ENCODE measurements at regions not wholly inside any gene's neighbourhood (a gene's known extent, or its start where the extent isn't known, plus 50 kb on each side); places are given as distances from the start of the nearest gene placed in this dataset.

DNA sequence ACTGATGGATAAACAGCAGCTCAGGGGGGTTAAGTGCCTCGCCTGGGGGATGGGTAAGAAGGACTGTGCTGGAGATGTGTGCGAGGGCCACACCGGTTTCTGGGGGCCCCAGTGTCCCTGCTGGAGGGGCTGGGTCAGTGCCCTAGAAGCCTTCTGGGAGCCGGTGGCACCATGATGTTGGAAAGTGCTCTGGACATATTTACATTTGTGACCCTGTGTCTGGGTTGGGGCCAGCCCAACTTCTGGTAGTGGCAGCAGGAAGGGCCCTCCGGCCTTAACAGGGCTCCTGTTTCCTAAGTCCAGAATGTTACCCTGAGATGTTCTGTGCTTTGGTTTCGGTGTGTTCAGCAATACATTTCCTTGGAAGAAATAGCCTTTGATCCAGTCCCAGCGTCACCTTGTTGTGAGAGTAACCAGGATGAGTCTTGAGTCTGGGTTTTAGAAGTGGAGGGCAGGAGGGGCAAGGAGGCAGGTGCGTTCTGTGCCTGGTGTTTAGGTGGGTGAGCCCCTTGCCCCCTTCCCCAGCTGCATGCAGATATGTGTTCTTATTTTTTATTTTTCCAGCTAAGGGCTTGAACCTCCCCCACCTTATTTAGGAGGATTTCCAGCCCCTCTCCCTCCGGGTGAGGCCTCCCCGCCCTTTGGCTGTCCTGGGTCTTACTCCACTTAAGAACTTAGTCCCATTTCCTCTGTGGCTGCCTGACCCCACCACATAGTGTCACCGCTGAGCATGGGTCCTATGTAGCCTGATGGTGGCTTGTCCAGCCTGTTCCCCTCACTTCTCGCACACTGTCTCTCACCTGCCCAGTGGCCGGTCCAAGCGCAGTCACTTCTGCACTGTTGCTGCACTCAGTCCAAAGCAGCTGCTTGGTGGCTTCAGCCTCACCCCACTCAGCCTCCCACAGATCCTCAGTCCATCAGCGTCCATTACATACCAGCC is 132.7 kb upstream of the HS6ST1 start:
- DNase-seq = no peak

DNA sequence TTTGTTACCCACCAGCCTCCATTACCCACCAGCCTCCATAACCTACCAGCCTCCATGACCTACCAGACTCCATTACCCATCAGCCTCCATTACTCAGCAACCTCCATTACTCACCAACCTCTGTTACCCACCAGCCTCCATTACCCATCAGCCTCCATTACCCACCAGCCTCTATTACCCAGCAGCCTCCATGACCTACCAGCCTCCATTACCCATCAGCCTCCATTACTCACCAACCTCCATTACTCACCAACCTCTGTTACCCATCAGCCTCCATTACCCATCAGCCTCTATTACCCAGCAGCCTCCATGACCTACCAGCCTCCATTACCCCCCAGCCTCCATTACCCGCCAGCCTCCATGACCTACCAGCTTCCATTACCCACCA is 133.3 kb upstream of the HS6ST1 start:
- DNase-seq = no peak

DNA sequence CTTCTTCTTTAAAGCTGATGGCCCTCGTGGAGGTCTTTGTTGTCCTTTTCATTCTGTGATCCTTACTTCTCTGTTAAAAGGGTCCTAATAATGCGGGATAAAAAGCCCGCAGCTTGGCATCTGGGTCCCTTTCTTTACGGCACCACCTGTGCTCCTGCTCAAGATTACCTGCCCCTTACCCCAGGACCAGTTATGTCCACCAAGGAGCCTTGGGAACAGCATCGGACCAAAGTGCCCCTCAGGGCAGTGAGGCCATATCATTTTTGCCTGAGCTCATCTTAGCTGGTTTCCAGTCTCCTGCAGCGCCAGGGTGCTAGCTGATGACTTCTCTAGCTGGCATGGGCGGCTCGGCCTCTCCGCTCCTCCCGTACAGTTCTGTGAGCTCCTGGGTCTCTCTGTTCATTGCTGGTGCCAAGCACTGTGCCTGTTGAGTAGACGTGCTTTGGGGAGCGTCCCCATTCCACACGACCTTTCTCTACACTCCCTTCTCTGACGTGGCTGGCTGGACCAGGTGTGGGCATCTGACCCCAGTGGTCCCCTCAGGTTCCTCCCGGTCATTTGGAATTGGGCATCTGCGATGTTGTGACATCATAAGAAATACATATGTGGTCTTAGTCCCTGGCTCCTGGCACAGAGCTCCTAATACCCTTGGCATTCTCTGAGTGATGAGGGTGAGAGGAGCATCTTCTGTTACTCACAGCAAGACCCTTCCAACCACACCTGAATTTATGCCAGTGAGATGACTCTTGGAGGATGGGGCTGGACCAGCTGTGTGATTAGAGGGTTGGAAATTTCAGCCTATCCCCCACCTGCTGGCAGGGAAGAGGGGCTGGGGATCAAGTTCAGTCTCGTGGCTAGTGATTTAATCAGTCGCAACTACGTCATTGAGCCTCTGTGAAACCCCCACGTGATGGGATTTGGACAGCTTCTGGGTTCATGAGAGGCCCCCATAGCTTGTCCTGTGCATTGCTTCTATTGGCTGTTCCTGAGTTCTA is 134.2 kb upstream of the HS6ST1 start:
- DNase-seq = no peak

DNA sequence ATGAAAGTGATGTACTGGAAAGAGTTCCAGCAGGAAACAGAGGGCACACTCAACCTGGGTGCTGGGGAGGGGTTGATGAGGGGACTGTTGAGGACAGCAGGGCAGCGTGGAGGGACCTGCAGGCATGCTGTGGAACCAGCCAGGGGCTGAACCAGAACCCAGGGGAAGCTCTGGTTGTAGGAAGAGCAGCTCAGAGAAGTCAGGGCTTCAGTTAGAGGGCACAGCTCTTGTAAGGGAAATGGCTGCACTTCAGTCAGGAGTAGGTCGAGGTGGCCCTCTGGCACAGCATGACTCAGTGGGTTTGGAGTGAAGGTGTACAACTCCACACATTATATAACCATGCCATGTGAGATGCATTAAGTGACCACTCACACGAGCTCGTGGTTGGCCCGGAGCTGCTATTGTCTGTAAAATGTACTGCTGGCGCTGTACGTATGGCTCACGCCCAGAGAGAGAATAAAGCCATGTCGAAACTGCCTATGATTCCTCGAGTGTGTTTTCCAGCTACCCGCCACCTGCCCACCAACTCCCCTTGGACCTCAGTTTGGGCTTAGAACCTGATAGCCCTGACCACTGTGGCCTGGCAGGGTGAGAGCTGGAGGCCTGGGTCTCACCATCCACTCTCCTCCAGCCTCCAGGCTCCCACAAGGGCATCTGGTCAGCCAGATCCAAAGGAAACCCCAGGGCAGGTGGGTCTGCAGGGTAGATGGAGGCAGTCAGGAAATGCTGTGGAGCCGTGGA is 136.5 kb upstream of the HS6ST1 start:
- no peak for DNase-seq

DNA sequence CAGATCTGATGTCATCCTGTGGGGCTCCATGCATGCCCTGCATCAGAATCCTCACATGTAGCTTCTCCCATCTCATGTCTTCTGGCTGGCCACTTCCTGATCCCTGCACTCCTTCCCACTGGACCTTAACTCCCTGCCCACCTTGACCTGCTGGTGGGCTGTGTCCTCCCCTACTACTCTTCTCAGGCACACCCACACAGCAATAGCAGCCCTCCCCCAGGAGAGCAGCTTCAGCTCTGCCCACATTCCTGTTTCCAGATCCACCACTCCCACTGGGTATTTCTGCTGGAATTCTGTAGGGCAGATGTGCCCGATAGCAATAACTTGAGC is 137.0 kb upstream of the HS6ST1 start:
- no peak for DNase-seq

DNA sequence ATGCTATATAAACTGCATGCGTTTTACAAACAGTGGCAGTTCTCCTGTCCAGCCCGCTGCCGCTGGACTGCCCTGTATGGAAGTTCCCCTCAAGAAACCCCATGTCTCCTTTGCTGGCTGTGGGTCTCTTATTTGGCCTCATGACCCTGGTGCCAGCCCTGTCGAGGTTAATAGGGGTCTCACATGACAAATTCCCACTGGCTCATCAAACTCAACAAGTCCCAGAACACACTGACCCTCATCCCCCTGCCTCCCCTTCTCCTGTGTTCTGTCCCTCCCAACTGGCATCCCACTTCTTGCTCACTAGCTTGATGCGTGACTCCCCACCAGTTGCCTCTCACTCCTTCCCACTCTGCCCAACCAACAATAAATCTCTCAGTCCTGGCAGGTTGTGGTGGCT is 137.6 kb upstream of the HS6ST1 start:
- DNase-seq = no peak

DNA sequence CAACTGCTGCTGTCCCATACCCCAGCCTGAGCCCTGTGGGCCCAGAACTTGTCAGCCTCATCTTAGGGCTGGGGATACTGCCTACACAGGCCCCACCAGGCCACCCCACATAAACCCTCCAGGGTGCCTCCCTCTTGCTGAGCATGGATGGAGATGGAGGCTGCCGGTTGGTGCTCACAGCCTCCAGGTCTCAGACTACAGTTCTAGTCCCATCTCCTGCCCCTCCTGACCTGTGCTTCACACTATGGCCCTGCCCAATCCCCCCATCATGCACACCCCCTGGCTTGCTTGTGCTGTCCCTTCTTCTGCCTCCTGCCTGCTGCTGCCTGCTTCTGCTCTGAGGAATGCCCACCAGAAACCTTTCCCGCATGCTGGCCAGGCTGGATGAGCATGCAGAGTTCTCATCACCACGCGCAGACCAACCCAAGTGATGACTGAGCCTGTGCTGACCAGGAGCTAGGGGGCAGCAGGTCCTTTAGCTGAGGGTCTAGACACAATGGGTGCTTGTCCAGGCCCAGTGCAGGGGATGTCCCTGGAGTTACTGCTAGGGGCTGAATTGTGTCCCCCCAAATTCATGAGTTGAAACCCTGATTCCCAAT is 138.4 kb upstream of the HS6ST1 start:
- no peak for DNase-seq

DNA sequence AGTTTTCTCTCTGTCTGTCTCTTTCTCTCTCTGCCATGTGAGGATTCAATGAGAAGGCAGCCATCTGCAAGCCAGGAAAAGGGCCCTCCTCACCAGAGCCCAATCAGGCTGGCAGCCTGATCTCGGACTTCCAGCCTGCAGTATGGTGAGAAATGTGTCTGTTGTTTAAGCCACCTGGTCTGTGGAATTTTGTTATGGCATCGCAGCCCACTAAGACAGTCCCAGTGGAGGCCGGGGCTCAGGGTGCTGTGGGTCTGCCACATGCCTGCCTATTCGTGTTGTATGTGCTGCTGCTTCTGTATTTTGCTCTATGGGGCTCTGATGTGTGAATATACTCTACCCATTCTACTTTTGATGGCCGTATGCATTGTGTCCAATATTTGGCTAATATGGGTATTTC is 139.0 kb upstream of the HS6ST1 start:
- DNase-seq = no peak

DNA sequence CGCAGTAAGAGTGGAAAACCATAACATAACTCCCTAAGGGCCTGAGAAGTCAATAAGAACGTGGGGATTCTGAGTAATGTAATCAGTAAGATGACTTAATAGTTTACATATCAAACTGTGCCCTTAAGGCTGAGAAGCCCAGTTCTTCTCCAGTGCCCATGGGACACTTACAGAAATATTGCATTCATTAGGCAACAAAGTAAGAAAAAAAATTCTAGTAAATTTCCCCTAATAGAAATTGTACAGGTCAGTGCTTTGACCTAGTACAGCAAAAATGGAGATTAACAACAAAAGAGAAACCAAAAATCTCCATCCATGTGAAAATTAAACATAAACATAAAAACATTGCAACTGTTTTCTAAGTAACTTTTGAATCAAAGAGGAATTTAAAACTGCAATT is 139.8 kb upstream of the HS6ST1 start:
- no peak for DNase-seq

DNA sequence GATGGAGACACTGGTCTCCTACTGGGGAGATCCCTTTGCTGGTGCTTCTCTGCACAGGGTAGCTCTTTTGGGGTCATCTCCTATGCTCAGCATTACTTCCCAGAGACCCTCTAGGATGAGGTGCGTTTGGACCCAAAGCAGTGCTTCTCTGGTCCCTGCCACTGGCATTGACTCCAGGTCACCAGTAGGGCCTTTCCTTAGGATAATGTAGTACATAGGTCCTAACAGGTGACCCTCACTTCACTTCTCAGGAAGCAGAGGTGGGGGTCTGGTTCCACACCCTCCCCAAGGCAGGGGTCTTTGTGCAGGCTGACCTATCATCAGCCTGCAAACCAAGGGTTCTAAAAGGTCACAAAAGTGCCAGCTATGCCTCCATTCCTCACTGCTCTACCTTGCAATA is 145.8 kb upstream of the HS6ST1 start:
- DNase-seq = no peak

DNA sequence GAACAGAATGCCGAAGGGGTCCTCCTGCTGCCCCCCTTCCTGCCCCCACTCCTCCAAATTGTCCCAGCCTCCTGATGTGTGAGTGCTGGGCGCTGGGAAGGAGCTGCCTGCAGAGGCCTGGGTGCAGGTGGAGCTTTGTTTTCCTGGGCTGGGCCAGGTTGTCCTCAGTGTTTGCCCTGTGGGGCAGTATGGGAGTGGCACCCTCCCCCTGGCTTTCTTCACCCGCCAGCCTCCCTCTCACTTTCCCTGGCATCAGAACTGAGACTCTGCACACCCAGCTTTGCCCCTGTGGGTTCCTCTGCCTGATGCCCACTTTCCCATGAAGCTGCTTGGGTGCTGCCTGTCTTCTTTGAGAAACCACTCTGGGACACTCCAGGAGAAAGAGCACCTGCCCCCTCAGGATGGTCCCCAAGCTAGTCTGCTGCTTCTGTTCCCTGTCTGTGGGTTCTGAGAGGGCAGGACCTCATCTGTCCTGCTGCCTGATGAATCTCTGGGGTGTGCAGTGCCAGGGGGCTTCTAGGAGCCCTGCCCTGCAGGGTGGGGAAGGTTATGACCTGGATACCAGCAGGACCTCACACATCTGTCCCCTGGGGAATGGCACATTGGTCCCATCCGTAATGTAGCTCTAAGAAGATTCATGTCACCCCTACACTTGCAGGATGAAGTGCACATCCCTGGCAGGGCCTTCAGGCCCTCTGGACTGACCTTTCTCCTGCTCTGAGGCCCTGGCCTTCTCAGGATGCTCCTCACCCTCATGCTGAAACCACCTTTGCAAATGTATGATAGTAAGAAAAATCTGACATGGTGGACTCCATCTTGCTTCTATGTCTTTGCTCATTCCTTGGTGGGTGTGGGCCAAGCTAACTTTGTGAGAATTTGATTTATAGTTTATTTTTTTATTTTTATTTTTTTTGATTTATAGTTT is 146.8 kb upstream of the HS6ST1 start:
- DNase-seq = no peak

DNA sequence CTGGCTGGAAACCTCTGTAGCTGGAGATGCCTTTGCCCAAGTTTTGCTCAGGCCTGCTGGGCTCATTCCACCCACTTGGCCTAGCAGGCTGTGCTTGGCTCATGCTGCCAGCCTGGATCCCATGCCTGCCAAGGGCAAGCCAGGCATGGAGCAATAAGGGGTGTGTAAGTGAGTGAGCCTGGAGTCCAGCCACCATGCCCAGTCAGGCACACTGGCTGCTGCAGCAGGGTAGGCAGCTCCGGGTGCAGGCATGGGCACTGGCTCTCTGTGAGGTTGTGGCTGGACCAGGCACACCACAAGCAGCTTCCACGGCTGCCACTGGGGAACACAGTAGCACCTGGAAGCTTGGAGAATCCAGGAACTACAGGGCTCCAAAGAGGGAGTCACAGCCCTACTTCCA is 147.7 kb upstream of the HS6ST1 start:
- DNase-seq = no peak

DNA sequence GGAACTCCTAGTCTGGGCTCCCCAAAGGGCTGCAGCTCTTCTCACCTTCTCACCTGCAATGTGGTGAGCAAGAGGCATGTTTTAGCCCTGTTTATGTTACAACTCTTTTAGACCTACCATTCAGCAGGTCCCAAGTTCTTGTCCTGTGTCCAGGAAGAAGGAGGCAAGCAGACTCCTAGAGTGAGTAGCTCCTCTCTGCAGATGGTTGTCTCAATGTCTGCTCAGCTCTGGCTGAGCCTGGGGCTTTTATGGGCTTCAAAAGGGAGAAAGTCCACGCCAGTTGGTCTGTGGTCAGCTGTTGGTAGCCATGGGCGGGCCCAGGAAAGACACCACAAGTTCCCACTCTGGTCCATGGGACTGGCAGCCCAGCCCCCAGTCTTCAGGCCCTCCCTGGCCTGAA is 148.1 kb upstream of the HS6ST1 start:
- no peak for DNase-seq

DNA sequence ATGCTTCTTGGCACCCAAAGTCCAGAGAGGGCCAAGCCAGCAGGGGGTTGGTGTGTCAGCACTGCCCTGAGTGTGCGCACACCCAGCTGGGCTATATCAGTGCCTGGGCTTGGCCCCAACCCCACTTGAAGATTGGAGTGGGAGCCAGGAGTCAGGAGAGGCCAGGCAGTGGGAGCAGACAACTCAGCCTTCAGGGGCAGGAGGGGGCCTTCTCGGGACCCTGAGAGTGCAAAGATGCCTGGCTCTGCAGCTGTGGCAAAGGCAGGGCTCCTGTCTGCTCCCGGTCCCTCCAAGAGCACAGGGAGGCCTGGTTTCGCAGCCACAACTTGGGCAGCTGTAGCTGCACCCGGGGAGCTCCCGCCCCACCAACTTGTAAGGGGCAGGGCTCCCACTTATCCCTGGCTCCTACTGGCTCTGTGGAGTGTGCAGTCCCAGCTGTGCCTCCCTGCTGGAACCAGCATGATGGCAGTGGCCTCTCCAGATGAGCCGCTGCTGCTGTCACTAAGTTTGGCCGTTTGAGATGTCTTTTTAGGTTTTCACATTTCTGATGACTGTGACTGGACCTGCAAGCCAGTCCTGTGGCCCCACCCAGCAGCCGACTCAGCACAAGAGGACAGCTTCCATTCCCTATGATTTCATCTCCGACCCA is 148.8 kb upstream of the HS6ST1 start:
- DNase-seq = no peak

DNA sequence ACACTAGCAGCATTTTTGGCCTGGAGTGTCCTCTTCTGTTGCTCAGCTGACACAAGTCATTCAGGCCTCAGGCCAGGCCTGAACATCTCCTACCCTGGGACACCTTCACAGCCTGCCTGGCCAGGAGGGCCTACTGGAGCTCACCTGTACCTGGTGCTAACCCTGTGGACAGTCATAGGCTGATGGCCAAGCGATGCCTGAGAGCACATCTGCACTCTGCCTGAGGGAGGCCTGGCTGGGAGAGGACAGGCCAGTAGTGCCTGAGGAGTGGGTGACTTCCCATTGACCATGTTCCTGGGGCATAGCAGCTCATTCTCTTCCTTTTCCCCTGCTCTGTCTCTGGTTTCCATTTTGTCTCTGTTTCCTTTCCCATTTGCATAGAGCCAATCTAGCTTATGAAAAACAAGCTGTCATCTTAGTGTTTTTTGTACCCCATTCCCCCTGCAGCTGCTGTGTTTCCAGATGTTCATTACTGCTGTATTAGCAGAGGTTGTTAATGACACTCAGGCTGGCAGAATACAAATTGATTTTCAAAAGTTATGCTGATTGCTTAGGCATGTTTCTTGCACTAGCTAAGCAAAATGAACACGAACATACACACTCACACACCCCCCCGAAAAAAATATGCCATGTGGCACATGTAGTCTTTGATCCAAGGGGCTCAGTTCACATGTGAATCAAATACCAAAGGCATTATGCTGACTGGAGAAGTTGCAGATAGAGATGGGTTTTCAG is 149.7 kb upstream of the HS6ST1 start:
- no peak for DNase-seq

DNA sequence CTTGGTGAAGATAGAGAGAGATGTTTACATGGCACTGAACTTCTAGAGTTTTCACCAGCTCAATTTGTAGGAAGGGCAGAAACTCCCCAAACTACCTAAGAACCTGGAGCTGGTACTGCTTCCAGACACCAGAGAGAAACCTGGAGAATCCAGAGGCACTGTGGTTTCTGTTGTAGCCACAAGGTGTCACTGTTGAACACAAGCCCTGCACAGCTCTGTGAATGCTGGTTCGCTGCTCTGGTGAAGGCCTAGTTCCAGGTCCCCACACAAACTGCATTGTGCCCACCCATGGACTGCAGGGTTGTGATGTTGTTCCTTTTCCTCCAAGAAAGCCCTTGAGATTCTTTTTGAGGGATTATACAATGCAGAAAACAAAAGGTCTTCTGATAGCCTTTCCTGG is 150.5 kb upstream of the HS6ST1 start:
- no peak for DNase-seq

DNA sequence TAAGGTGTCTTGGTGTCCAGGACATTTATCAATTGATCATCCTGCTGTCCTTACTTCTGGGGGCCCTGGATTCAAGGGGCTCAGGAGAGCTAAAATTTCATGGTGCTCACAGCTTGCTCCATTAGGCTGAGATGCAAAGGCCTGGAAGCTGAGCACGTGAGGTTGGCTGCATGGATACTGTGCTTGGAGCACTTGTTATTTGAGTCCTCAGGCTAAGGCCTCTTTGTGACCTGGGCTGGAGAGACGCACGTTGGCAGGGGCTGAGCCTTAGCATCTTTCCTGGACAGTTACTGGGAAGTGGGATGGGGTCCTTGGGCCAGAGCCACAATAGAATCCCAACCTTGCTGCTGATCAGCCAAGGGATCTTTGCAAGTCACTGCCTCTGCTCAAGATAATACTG is 151.2 kb upstream of the HS6ST1 start:
- no peak for DNase-seq

DNA sequence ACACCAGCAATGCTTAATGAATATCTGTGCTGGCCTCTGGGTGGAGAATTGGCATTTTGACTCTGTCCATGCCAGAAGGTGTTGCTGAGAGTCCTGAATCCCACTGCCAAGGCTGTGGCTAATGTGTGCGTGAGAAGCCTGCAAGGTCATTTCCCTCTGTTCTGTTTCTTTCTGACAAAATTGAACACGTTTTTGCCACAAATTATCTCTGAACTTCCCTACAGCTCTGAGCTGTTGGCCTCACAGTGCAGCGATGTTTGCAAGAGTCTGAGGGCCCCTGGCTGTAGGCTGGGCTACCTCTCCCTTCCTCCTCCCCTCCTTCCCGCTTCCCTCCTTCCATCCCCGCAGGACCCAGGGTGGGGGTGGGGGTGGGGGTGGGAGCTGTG is 154.1 kb upstream of the HS6ST1 start:
- DNase-seq = no peak

DNA sequence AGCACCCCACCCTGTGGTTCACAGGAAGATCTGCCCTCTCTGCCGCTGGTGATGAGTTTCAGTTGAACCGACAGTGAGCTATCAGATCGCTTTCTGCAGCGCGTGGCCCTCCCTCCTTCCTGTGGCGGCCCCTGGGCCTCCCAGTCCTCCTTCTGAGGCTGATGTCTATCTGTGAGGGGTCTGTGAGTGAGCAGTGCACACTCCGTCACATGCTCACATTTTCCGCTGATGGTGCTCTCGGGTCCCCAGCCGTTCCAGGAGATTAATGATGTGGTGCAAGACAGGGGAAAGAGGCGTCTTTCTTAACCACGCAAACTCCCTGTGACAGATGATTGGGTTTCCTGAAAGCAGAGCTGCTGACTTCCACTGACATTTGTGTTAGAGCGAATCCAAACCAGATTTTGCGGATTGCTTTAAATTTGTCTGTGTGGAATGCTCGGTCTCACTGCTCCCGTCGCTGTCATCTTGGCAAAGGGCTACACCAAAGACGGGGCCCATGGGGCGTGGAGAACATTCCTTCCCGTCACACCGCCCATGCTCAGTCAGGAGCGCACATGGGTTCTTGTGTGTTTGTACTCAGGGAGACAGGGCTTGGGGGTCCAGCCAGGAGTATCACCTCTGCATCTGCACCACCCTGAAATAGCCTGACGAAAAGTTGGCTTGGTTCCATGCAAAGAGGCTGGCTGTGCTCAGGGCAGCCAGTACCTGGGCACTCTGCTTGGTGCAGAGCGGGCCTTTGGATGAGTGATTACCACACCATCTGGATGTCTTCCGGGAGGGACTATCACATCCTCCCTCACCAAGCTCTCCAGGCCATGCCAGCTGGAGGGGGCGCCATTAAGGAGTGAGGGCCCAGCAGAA is 154.7 kb upstream of the HS6ST1 start:
- peak; percentile 2 for DNase-seq

Measured in CD4-positive, alpha-beta T cell treated with Interferon gamma for 1 hour (primary cell).